HepG2 (cell line): ENCODE measurements at regions not wholly inside any gene's neighbourhood (a gene's known extent, or its start where the extent isn't known, plus 50 kb on each side); places are given as distances from the start of the nearest gene placed in this dataset.
A peak's percentile ranks its signal among the peaks of the same experiment; 100 is the strongest.

Experiments
- ATAC-seq: fragments of 200-7000 bp; cut with Tn5 transposase; 3 replicates; pipeline ENCODE4 v1.9.1; 2020; ENCODE audit warnings: mild to moderate bottlenecking, moderate library complexity
- BruUV-seq: library from RNA; stranded (reverse); fragments of 400-500 nt; replicated peaks from 2 replicates; lab custom pipeline; 2021; lab: Mats Ljungman, UMichigan
- CTCF ChIA-PET: fragments of 300-600 bp; formaldehyde crosslinking; extraction: SDS; loops from one replicate; lab custom pipeline; 2021; ENCODE audit warnings: low total read pairs, inconsistent platforms, low intra/inter-chr PET ratio; lab: Yijun Ruan, JAX
- POLR2A ChIA-PET: fragments of 350-600 bp; sonication (Branson Sonifier 250); formaldehyde crosslinking; loops from one replicate; lab custom pipeline; 2020; ENCODE audit warnings: antibody characterized with exemption, inconsistent platforms; lab: Yijun Ruan, JAX
- DNase-seq: peaks from one replicate; pipeline ENCODE4 v3.0.0-alpha.2; 2015; ENCODE audit warnings: low spot score
- FAIRE-seq: peaks from 3 replicates; lab custom pipeline; 2011; peaks lifted over from hg19 to GRCh38; lab: Jason Lieb, UNC
- H2AFZ ChIP-seq: one replicate; pipeline ENCODE4 v1.6.1; 2011; ENCODE audit warnings: low read length, inconsistent platforms
- H3K27ac ChIP-seq: fragments of 300-600 bp; 3 replicates; pipeline ENCODE4 v1.8.0; 2011; ENCODE audit warnings: mixed run types, mild to moderate bottlenecking, mixed read lengths, low read length, inconsistent platforms; ENCODE audit not compliant: insufficient read depth; ENCODE audit errors: extremely low read length
- H3K27me3 ChIP-seq, 2 experiments: fragments of 200-600 bp in 1 of 2; 2 replicates in 1 of 2; 3 replicates in 1 of 2; pipeline versions ENCODE4 v1.6.0 to v1.8.0; 2011; ENCODE audit warnings: low read length in 2 of 2, mild to moderate bottlenecking in 2 of 2, moderate library complexity in 2 of 2, inconsistent platforms in 1 of 2; ENCODE audit not compliant: insufficient read depth in 2 of 2, control insufficient read depth in 1 of 2
- H3K36me3 ChIP-seq, 2 experiments: fragments of 200-600 bp in 1 of 2; replicated peaks in 1 of 2; 2 replicates in 1 of 2; 3 replicates in 1 of 2; pipeline versions ENCODE4 v1.5.1 to v1.8.0; 2011; ENCODE audit warnings: low read length in 2 of 2, inconsistent platforms in 1 of 2; ENCODE audit not compliant: insufficient read depth in 2 of 2, control insufficient read depth in 1 of 2
- H3K4me1 ChIP-seq: 2 replicates; pipeline ENCODE4 v1.5.1; 2012; ENCODE audit warnings: low read length, inconsistent platforms; ENCODE audit not compliant: insufficient read depth
- H3K4me2 ChIP-seq: 2 replicates; pipeline ENCODE4 v1.6.0; 2011; ENCODE audit warnings: low read depth, low read length, inconsistent platforms
- H3K4me3 ChIP-seq, 3 experiments: fragments of 200-600 bp in 1 of 3; sonication (generic), shearing (Covaris generic) in 1 of 3; replicated peaks in 1 of 3; 2 replicates each; pipeline ENCODE4 v1.5.1; 2011 to 2016; ENCODE audit warnings: low read length in 3 of 3, inconsistent platforms in 2 of 3, low read depth in 2 of 3, mild to moderate bottlenecking in 2 of 3, control low read depth in 1 of 3, mixed read lengths in 1 of 3; ENCODE audit not compliant: insufficient read depth in 1 of 3
- H3K79me2 ChIP-seq: one replicate; pipeline ENCODE4 v1.6.1; 2011; ENCODE audit warnings: low read length, inconsistent platforms; ENCODE audit not compliant: insufficient read depth
- H3K9ac ChIP-seq: 2 replicates; pipeline ENCODE4 v1.6.0; 2011; ENCODE audit warnings: mild to moderate bottlenecking, low read depth, low read length, inconsistent platforms; ENCODE audit not compliant: insufficient read depth
- H3K9me3 ChIP-seq: 2 replicates; pipeline ENCODE4 v1.5.1; 2012; ENCODE audit warnings: mild to moderate bottlenecking, low read length
- H4K20me1 ChIP-seq: 2 replicates; pipeline ENCODE4 v1.6.0; 2011; ENCODE audit warnings: inconsistent platforms, mild to moderate bottlenecking, low read length, moderate library complexity; ENCODE audit not compliant: insufficient read depth
- MBNL3 ChIP-seq: fragments of 250-450 bp; sonication (Bioruptor Pico); conservative IDR thresholded peaks from 2 replicates; pipeline ENCODE4 v1.8.0; 2022; ENCODE audit warnings: mild to moderate bottlenecking, inconsistent platforms
- MIXL1 ChIP-seq: IDR thresholded peaks from 2 replicates; pipeline ENCODE4 v1.6.1; 2016
- NR2C2 ChIP-seq: sonication (generic); formaldehyde crosslinking; IDR thresholded peaks from 2 replicates; pipeline ENCODE4 v1.4.0; 2020; ENCODE audit warnings: missing genetic modification reagents, mild to moderate bottlenecking, moderate library complexity, borderline replicate concordance
- RXRA ChIP-seq: sonication (generic); formaldehyde crosslinking; IDR thresholded peaks from 2 replicates; pipeline ENCODE4 v1.5.1; 2020; ENCODE audit warnings: missing genetic modification reagents
- SRY ChIP-seq: sonication (generic); formaldehyde crosslinking; IDR thresholded peaks from 2 replicates; pipeline ENCODE4 v1.8.0; 2022; ENCODE audit warnings: mild to moderate bottlenecking, missing genetic modification reagents
- ZNF430 ChIP-seq: sonication (generic); formaldehyde crosslinking; IDR thresholded peaks from 2 replicates; pipeline ENCODE4 v1.9.0; 2021; ENCODE audit warnings: mild to moderate bottlenecking, missing genetic modification reagents
- ZNF577 ChIP-seq: sonication (generic); formaldehyde crosslinking; IDR thresholded peaks from 2 replicates; pipeline ENCODE4 v1.4.0; 2020; ENCODE audit warnings: mild to moderate bottlenecking, low read depth, missing genetic modification reagents, borderline replicate concordance
- ZNF713 ChIP-seq: sonication (generic); formaldehyde crosslinking; IDR thresholded peaks from 2 replicates; pipeline ENCODE4 v1.4.0; 2020; ENCODE audit warnings: mild to moderate bottlenecking, missing genetic modification reagents
- ZSCAN21 ChIP-seq: sonication (generic); formaldehyde crosslinking; IDR thresholded peaks from 2 replicates; pipeline ENCODE4 v1.8.0; 2022; ENCODE audit warnings: mild to moderate bottlenecking, missing genetic modification reagents, moderate library complexity, borderline replicate concordance
- WGBS: methylation state at CpG from one replicate; pipeline ENCODE4 v1.1.6; 2017; ENCODE audit warnings: low lambda C conversion rate; 5-methylcytosine and 5-hydroxymethylcytosine counted together
- in situ Hi-C: cut with HindIII; loops from 2 replicates; pipeline ENCODE4 v1.10.0; 2017; ENCODE audit warnings: low pct_unique_long_range_greater_than_20kb; ENCODE audit not compliant: extremely low pct_ligation_motif_present
- intact Hi-C: fragments of 100-400 bp; cut with micrococcal nuclease; formaldehyde crosslinking; loops from one replicate; pipeline ENCODE4 v1.10.0; 2022; ENCODE audit not compliant: unreplicated experiment
- TF ChIP-seq, protein P1 (sequence below): IDR thresholded peaks from 2 replicates; pipeline ENCODE4 v1.6.1; 2016; ENCODE audit warnings: missing compliant biosample characterization, missing genetic modification reagents, borderline replicate concordance
- TF ChIP-seq, protein P2 (sequence below): sonication (generic); formaldehyde crosslinking; IDR thresholded peaks from 2 replicates; pipeline ENCODE4 v1.9.0; 2021; ENCODE audit warnings: mild to moderate bottlenecking, missing genetic modification reagents
- TF ChIP-seq, protein P3 (sequence below): sonication (generic); formaldehyde crosslinking; IDR thresholded peaks from 2 replicates; pipeline ENCODE4 v1.4.0; 2020; ENCODE audit warnings: mild to moderate bottlenecking, missing genetic modification reagents, borderline replicate concordance
- TF ChIP-seq, protein P4 (sequence below): sonication (generic); formaldehyde crosslinking; IDR thresholded peaks from 2 replicates; pipeline ENCODE4 v1.4.0; 2020; ENCODE audit warnings: mild to moderate bottlenecking, low read depth, missing genetic modification reagents

DNA sequence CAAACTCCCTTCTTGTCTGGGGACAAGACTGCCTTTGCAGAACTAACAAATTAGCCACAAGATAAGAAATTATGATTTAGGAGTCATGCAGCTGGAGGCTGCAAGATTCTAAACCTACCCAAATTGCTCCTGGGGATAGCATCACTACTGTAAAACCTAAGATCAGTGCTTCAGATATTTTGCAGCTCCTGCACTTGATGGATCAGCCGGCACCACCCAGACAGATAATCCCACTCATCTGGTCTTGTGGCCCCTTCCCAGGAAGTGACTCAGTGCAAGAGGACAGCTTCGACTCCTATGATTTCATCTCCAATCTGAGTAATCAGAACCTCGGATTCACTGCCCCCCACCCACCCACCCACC, 181.9 kb downstream of the AKR1D1 start (continued):
- TF ChIP-seq, protein P1, sequence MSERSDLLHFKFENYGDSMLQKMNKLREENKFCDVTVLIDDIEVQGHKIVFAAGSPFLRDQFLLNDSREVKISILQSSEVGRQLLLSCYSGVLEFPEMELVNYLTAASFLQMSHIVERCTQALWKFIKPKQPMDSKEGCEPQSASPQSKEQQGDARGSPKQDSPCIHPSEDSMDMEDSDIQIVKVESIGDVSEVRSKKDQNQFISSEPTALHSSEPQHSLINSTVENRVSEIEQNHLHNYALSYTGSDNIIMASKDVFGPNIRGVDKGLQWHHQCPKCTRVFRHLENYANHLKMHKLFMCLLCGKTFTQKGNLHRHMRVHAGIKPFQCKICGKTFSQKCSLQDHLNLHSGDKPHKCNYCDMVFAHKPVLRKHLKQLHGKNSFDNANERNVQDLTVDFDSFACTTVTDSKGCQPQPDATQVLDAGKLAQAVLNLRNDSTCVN (CRISPR knock-in tag) = no peak
- no peak for TF ChIP-seq ZNF713 (CRISPR knock-in tag)

DNA sequence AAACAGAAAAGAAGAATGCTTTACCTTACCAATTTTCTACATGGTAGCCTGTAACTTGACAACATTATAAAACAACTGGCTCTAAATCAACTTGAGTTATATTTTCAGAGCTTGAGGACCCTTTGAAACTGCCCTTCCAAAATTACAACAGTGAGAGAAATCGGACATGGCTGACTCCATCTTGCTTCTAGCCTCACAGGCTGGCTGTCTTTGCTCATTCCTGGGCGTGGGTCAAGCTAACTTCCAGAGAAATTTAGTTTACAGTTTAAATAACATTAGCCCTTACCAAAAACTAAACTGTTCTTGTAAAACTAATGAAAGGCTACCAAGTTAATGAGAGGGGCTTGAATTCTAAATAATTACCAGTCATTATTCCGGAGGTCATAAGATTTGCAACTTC, 183.4 kb downstream of the AKR1D1 start:
- DNase-seq (no peak), FAIRE-seq (no peak), ATAC-seq (no peak)
- Histone ChIP-seq H3K27ac (peak overlapping the region; percentile 93), H3K4me3 (no peak overlapping the region), H3K9me3 (peaks cover 8% of the 10 kb centered on the region), H3K4me1 (peaks cover 52% of the 10 kb centered on the region), H3K27me3 (no peaks in the 10 kb centered on the region), H3K79me2 (no peaks in the 10 kb centered on the region), H3K9ac (no peak overlapping the region), H4K20me1 (no peaks in the 10 kb centered on the region), H2AFZ (no peak overlapping the region), H3K36me3 (no peaks in the 10 kb centered on the region), H3K4me2 (no peak overlapping the region)
- whole genome bisulfite sequencing = 93% methylated on average over 3 of the region's 3 CpGs
- intact Hi-C loops = loop anchor here (5.0 to 10.0 kb wide), 3 partner anchors 58 to 205 kb away; partner anchors contain the start of gene TRIM24
- POLR2A ChIA-PET = interaction anchor here (0.5 kb wide), 1 partner anchor 100 kb away, joined by 3 read pairs; no protein-coding TSS in a partner anchor
- in situ Hi-C loops = no loop called here
- BruUV-seq = no TSS peak
- CTCF ChIA-PET = no interaction called here
- TF ChIP-seq, protein P2, sequence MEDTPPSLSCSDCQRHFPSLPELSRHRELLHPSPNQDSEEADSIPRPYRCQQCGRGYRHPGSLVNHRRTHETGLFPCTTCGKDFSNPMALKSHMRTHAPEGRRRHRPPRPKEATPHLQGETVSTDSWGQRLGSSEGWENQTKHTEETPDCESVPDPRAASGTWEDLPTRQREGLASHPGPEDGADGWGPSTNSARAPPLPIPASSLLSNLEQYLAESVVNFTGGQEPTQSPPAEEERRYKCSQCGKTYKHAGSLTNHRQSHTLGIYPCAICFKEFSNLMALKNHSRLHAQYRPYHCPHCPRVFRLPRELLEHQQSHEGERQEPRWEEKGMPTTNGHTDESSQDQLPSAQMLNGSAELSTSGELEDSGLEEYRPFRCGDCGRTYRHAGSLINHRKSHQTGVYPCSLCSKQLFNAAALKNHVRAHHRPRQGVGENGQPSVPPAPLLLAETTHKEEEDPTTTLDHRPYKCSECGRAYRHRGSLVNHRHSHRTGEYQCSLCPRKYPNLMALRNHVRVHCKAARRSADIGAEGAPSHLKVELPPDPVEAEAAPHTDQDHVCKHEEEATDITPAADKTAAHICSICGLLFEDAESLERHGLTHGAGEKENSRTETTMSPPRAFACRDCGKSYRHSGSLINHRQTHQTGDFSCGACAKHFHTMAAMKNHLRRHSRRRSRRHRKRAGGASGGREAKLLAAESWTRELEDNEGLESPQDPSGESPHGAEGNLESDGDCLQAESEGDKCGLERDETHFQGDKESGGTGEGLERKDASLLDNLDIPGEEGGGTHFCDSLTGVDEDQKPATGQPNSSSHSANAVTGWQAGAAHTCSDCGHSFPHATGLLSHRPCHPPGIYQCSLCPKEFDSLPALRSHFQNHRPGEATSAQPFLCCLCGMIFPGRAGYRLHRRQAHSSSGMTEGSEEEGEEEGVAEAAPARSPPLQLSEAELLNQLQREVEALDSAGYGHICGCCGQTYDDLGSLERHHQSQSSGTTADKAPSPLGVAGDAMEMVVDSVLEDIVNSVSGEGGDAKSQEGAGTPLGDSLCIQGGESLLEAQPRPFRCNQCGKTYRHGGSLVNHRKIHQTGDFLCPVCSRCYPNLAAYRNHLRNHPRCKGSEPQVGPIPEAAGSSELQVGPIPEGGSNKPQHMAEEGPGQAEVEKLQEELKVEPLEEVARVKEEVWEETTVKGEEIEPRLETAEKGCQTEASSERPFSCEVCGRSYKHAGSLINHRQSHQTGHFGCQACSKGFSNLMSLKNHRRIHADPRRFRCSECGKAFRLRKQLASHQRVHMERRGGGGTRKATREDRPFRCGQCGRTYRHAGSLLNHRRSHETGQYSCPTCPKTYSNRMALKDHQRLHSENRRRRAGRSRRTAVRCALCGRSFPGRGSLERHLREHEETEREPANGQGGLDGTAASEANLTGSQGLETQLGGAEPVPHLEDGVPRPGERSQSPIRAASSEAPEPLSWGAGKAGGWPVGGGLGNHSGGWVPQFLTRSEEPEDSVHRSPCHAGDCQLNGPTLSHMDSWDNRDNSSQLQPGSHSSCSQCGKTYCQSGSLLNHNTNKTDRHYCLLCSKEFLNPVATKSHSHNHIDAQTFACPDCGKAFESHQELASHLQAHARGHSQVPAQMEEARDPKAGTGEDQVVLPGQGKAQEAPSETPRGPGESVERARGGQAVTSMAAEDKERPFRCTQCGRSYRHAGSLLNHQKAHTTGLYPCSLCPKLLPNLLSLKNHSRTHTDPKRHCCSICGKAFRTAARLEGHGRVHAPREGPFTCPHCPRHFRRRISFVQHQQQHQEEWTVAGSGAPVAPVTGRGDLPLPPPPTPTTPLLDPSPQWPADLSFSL (CRISPR knock-in tag) = no peak
- no peak for TF ChIP-seq MBNL3
- no peak for TF ChIP-seq SRY (CRISPR knock-in tag)
- no peak for TF ChIP-seq MIXL1 (CRISPR knock-in tag)
- TF ChIP-seq NR2C2 (CRISPR knock-in tag) = no peak
- TF ChIP-seq, protein P3, sequence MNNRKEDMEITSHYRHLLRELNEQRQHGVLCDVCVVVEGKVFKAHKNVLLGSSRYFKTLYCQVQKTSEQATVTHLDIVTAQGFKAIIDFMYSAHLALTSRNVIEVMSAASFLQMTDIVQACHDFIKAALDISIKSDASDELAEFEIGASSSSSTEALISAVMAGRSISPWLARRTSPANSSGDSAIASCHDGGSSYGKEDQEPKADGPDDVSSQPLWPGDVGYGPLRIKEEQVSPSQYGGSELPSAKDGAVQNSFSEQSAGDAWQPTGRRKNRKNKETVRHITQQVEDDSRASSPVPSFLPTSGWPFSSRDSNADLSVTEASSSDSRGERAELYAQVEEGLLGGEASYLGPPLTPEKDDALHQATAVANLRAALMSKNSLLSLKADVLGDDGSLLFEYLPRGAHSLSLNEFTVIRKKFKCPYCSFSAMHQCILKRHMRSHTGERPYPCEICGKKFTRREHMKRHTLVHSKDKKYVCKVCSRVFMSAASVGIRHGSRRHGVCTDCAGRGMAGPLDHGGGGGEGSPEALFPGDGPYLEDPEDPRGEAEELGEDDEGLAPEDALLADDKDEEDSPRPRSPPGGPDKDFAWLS = no peak
- TF ChIP-seq, protein P4, sequence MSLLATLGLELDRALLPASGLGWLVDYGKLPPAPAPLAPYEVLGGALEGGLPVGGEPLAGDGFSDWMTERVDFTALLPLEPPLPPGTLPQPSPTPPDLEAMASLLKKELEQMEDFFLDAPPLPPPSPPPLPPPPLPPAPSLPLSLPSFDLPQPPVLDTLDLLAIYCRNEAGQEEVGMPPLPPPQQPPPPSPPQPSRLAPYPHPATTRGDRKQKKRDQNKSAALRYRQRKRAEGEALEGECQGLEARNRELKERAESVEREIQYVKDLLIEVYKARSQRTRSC = no peak
- no peak for TF ChIP-seq ZNF577
- no peak for TF ChIP-seq ZNF430 (CRISPR knock-in tag)
- no peak for TF ChIP-seq RXRA (CRISPR knock-in tag)
- no peak for TF ChIP-seq ZSCAN21 (CRISPR knock-in tag)
